Activated T-cell treated with anti-CD3 and anti-CD28 coated beads, Interleukin-2, amount 50 U/mL, for 48 hours (primary cell): ENCODE measurements at regions not wholly inside any gene's neighbourhood (a gene's known extent, or its start where the extent isn't known, plus 50 kb on each side); places are given as distances from the start of the nearest gene placed in this dataset.

Experiments used
- DNase-seq, 2 experiments: peaks; one replicate each; pipeline ENCODE4 v3.0.0-alpha.2; 2020

DNA sequence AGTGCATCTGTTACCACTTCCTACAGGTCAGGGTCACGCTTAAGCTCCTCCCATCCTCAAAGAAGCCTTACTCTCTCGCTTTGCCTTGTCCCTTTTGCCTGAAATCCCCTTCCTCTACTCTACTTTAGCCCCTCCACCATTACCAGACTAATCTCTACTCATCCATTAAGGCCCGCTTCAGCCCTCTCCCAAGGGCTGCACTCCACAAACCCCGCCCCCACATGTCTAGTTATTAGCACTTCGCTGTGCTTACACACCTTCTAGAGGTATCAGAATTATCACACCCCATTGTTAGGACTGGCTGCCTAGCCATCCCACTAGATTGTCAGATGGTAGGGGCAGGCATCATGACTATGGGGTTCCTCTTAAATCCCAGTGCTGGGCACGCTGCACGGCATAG lies 565.7 kb upstream of the WWC1 start:
- DNase-seq: no peak

DNA sequence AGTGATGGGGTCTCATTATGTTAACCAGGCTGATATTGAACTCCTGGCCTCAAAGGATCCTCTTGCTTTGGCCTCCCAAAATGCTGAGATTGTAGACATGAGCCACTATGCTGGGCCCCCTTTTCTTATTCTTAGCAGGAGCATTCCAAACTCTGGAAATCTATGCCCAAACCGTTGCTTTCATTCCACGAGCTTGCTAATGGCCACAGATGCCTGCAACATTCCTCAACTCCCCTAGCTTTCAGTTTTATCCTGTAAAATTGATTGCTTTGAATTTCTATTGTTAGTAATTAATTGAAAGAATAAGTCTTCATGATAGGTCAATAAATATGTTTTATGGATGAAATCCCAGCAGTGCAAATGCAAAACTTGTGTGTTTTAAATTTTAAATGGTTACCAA lies 564.8 kb upstream of the WWC1 start:
- DNase-seq: no peak

DNA sequence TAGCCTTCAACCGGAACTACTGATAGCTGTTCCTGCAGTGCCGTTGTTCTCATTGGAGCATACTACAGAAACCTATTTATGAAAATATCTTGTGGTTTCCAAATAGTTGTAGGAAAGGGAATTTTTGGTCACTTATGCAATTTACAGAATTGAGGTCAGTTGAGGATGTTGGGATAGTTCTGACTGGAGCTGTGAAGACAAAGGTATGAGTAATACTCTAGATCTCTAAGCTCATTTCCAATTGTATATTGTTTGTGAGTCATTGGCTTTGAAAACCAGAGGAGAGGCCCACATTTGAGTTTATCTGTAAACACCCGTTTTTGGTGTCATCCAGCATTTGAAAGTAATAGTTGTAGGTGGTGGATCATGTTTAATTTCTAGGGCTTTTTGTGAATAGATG lies 561.3 kb upstream of the WWC1 start:
- DNase-seq: no peak

DNA sequence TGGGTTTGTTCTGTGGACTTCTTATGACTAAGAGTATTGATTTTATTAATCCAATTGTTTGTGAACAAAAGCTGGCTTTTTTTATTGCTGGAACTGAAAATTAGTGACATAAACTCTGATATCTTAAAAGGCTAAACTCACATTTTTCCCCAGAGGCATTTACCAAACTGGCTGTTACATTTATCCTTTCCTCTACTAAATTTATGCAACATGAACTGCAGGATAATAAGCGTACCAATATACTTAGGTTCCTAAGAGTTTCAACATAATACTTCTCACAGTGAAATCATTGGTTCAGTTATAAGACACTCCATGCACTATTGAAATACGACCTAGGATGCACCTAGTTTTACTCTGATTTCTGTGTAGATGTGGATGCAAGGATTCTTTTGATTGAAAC lies 560.8 kb upstream of the WWC1 start:
- no peak for DNase-seq

DNA sequence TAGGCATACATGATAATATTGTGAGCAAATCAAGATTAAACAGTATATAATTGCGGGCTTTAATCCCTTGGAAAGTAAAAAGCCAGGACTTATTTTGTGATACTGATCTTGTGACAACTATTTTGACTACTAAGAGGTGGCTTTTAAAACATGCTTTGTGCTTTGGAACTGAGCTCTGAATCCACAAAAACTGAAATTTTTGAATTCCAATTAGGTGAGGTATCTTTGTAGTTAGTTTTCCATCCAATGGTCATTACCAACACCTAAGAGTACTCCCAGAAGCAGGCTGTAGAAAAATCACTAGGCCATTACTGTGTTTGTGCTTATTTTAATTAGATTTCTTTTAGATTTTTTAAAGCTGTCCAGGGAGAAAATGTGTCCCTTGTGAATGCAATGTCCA lies 559.5 kb upstream of the WWC1 start:
- no peak for DNase-seq

DNA sequence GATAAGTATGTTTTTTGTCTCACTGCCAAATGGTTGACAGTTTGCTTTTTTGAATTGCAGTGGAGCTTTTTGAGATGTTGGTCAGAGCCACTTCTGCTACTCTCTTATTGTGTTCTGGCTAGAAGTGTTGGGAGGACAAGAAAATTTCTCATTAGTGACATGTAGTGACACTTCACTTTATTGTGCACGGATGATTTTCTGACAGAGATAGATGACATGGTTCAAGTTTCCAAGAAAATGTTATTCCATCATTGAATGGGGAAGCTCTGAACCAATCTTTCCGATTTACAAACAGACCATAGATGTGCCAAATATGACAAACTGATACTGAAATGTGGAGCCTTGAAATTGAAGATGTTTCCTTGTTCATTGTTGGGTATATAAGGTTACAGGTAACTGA lies 558.9 kb upstream of the WWC1 start:
- no peak for DNase-seq

DNA sequence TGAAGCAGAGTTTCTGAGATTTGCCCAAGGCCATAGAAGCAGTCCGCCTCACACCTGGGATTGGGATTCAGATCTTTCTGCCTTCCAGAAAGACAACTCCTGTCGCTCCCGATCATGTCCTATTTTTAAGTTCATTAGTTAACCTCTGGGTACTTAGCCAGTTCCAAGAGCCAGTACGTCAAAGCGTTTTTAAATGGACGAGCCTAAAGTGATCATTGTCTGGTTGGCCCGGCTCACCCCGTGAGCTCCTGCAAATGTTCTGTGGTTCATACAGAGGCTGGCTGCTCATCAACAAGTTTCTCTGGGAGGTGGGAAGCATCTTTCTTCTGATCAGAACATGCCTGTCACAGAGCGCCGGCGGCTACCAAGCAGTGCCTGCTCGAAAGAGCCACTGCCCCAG lies 554.5 kb upstream of the WWC1 start:
- DNase-seq: no peak

DNA sequence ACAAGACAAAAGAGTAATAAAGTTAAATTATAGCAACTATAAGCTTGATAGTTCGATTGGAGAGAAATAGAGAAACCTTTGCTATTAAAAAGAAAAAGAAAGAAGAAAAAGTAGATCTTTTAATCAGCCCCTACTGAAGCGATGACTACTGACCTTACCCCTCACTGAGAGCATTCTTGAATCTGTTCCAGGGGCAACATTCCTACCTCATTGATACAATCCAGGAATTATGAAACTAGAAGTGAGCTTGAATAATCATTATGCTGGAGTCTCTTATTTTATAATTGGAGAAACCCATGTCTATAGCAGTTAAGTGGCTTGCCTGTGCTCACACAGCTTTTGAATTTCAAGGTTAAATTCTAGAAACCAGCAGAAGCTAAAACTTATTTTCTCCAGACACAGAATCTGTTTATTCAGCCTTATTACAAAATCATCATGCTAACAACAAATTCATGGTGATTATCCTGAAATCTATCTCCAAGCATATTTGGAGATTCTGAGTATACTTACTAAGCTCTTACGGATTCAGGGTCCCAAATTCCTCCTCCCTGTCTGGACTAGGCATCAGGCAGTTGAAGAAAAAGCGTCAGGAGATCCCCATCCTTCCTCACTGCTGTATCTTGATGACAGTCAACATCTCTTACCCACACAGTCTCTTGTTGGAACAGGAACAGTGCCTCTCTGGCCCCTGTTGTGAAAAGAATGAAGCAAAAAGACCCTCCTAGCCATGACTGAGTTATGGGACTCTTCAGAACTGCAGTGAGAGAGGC lies 547.6 kb upstream of the WWC1 start:
- DNase-seq: no peak

DNA sequence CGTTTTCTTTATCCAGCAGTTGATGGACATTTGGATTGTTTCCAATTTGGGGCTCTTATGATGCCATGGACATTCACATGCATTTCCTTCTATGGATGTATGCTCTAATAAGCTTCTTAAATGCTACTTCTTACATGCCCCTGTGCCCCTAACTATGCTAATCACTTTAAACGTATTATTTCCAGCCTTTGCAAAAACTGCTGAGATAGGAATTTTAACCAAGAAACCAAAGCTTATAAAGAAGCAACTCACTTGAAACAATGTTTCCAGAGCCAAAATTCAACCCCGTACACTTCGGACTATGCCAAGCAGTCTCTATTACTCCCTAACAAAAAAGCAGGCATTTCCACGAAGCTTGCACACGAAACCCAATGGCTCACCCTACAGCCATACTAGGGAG lies 545.6 kb upstream of the WWC1 start:
- no peak for DNase-seq

DNA sequence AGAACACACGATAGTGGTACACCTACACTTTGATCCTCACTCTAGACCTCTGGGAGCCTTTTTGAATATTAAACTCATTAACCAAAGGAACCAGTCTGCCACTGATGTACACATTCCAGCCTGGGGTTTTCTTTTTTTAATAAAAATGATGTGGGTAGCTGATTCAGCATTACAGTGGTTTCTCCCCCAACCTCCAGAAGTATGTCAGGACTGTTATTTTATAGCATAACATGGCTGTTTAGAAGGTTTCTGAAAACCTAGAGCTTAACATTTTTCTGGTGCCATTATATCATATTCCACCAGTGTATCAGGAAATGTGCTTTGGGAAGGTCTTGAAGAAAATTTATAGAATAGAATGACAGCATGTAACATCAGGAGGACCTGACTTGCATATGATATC lies 540.9 kb upstream of the WWC1 start:
- no peak for DNase-seq

DNA sequence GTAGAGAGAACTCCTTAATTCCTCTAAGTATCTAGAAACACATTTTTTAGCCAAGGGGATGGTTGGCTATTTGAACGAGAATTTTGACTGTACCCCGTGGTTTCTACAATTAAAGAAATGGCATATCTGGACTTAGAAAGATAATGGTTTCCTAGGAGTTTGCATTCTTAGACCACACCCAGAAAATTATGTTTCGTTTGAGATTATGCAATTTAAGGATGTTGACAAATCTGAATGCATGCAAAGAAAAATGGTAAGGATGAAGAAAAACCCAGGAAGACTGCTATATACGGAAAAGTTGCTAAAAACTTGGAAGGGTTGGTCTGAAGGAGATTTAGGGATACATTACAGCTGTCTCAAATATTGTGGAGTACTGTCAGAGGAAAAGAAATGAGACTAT lies 538.5 kb upstream of the WWC1 start:
- no peak for DNase-seq

DNA sequence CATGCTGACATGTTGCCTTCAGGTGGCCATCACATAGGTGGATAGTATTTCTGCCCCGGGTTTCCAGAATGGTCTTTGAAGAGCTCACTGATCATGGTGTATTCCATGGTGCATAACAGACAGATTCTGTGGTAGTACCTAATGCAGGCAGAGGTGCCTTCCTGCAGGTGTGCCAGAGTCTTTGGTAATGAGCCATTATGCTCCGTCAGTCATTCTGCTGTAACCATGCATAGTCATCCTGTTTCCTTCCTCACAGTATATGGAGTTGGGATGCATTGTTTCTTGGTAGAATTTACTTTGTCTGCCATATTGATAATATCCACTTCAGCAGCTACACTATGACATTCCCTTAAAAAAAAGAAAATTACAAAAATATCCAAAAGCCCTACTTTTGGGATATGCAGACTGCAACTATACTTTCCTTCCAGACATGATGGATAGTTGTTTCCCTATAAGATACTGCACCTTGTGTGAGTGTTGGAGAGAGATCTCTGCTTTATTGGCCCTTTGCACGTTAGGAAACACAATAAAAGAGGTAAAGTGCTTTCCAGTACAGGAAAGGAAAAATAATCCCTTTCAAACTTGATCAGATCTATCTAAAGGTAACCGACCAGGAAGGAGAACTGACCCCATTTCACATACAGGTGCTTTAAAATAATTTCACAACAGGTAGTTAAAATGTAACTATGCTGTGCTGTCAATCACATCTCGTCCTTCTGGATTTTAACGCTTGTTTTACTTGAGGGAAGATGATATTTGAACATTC lies 537.5 kb upstream of the WWC1 start:
- DNase-seq: no peak

DNA sequence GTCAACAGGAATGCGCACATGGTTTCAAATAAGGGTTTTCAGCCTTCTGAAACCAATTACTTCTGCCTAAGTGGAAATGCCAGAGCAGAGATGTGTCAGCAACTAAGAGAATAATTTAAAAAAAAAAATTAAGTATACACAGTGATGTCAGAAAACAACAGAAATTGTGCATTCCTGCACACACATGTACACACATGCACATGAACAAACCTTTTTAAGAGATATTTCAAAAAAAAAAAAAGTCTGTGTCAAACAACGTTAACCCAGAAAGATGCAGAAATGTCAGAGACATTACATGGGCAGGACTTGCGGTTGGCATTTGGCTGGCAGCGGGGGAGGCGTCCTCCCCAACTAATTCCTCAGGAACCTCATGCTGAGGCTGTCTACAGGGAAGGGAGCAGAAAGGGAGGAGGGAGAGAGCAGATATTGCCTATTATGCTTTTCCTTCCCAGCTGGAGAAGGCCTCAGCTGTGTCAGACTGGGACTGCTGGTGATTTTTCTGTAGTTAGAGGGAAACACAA lies 536.9 kb upstream of the WWC1 start:
- no peak for DNase-seq

DNA sequence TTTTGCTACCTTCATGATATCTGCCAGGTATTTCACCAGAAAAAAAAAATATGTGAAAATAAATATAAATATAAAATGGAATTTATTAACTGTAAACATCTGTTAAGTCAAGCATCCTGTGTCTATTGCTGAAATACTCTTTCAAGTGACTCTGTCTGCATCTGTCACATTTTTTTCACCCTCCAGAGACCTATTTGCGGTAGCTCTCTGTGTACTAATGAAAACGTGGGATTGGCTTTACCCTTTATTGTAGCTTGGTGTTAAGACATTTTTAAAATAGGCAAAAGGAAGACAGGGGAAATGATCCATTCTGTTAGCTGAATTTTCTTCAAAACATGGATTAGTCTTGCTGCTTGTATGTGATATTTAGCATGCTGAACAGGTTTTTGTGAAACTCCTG lies 536.0 kb upstream of the WWC1 start:
- no peak for DNase-seq

DNA sequence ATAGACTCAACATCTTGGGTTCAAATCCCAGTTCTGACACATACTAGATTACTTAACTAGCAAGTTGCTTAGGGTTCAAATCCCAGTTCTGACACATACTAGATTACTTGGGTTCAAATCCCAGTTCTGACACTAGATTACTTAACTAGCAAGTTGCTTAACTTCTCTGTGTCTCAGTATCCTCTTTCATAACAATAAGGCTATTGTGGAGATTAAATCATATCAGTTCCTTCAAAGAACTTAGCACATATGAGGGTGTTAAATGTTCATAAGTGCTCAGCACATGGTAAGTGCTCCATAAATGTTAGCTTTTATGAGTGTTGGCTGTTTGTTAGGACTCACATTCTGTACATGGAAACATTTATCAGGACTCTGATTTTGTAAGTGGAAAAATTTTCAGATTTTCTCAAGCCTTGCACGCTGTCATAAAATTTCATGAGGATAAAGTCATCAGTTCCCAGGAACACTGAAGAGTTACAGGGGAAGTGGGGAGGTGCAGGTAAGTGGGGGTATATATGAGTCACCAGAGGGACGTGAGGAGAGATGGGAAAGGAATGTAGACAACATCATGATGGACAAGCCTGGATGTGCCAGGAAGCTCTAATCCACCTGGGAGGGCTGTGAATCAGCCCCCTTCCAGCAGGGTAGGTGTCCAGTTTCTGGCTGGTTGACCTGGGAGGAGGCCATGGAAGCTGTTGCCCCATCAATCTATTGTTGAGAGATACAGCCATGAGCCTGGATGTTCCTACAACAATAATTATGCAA lies 532.2 kb upstream of the WWC1 start:
- no peak for DNase-seq

DNA sequence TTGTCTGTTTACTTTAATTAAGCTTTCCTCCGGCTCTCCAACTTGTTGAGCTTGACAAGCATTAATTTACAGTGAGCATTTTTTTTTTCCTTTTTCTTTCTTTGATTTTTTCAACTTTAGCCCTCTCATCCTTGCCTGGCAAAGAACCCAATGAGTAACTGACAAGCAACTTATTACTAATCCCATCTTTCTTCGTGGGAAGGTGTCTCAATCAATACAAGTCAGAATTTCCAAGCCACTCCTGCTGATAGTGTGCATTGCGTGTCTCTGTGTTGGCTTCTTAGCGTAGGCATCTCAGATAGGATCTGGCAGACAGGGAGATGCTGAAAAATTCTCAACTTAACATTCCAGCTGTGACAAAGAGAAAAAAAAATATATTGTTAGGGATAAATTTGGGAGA lies 527.7 kb upstream of the WWC1 start:
- no peak for DNase-seq

DNA sequence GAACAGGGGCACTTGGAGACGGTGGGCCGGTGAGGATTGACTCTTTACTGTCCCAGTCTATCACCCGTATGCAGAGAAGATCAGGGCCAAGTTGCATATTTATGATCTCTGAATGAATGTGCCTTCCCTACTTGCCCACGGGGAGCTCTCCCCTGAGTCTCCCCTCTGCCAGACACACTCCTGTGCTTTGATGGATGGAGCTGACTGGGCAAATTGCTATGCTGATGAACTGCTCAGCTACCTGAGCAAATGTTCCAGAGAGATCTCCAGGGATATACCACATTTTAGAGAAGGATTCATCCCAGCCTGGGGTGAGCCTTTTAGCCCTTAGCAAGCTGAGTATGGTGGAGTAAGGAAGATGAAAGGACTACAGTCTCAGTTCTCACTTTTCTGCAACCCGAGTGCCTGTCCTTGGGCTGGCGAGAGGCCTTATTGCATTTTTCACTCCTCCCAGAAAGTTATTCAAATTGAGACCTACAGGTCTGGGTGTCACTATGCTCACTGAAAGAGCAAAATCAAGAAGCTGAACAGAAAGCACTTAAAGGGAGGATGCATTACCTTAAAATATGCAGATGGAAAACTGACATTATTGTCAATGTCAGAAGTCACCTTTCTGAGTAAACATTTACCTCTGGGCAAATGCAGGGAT lies 526.7 kb upstream of the WWC1 start:
- no peak for DNase-seq

DNA sequence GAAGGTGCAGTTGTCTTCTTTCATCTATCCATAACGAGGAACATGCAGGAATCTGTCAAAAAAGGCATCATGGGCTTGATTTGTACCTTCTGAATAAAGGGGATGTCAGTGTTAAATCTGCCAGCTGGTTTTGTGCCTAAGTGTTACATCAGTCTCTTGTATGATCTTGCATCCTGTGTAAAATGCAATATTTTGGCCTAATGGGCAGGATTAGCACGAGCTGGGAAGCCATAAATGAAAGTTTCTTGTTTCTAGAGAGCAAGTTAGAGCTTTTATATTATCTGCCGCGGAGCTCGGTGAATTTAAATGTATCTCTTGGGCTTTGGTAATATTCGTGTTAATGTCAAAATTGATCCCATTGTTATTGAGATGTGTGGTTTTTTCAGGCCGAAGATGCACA lies 526.1 kb upstream of the WWC1 start:
- DNase-seq: no peak

DNA sequence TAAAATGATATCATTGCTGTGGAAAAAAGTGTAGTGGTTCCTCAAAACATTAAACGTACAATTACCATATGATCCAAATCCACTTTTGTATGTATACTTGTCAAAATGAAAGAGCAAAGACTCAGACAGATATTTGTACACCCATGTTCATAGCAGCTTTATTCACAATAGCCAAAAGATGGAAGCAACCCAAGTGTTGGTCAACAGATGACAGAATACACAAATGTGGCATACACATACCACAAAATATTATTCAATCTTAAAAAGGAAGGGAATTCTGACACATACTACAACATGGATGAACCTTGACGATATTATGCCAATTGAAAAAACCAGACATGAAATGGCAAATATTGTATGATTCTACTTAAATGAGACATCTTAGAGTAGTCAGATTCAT lies 524.5 kb upstream of the WWC1 start:
- DNase-seq: no peak

DNA sequence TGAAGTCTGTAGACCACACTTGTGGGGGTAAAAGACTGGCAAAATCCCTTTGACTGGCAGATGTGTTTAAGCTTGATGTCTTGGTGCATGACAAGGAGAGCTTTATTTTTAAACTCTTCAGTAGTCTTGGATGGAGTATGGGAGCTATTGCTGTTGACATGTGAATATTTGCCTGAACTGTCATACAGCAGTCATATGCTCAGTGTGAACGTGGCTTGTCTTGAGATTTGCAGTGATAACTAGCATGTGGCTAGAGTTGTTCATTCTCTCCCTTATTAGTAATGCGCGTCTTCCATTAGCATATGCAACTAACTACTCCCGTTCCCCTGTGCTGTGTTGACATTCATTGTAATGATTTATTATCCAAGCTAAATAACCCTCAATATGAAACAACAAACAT lies 523.6 kb upstream of the WWC1 start:
- no peak for DNase-seq

DNA sequence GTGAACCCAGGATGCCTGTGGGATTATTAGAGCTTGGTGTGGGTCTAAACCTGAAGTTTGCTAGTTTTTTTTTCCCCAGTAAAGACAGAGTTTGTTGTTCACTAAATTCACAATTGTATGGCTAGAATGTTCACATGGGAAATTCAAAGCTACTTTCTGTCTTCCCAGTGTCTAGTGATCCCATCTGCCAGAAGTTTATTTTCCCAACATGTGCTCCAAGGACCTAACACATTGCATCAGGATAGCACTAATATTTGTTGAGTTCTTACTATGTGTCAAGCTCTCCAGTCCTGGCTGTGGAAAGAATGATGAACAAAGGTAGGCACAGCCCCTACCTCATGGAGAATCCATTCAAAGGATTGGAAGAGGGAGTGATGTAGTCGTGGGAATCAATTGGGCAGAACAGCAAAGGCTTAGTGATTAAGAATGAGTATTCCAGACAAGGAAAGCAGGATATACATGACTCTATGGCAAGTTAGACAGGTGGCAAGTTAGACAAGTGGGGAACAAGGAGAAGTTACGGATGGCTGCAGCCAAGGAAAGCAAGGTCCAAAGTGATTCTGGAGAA lies 521.5 kb upstream of the WWC1 start:
- no peak for DNase-seq

DNA sequence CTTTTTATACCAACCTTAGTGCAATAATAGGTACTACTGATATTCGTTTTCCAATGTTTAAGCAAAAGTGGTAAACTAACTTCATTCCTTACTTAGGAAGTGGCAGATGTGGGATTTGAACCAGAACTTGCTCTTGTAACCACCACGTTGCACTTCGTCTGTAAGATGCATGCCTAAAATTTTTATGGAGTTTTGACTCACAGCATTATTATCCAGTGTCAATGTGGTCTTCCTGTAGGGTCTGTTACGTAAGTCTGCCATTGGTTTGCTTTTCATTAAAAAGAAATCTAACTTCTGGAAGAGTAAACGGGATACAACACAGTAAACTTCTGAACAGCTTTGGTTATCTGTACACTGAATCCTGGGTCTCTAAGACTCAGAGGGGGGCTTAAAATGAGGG lies 521.0 kb upstream of the WWC1 start:
- DNase-seq: no peak

DNA sequence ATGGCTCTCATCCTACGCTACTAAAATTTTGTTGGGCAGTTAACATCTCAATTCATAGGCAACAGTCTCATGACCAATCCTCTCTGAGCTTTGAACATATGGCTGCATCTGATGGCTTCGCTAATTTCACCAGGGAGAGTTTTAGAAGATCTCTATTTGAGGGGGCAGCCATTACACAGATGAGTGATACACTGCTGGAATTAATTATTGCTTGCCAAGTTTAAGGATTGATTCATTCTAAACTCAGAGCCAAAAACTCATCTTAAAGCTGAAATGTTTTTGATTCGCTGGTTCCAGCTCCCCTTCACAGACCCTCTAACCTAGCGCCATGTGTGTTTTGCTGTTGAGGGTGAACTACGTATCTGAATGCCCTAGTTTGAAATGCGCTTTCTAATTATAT lies 519.9 kb upstream of the WWC1 start:
- no peak for DNase-seq
